WTC11 (cell line): ENCODE measurements at regions not wholly inside any gene's neighbourhood (a gene's known extent, or its start where the extent isn't known, plus 50 kb on each side); places are given as distances from the start of the nearest gene placed in this dataset.

Experiments used
- ATAC-seq: fragments of 200-7000 bp; cut with Tn5 transposase; 2 replicates; pipeline ENCODE4 v1.10.0; 2021; ENCODE audit warnings: mild to moderate bottlenecking, moderate library complexity
- CTCF ChIA-PET: fragments of 300-600 bp; sonication (Branson Sonifier 250); formaldehyde crosslinking; loops from one replicate; lab custom pipeline; 2021; ENCODE audit warnings: antibody characterized with exemption; lab: Charles Lee
- POLR2A ChIA-PET: fragments of 350-600 bp; sonication (Branson Sonifier 250); formaldehyde crosslinking; loops from one replicate; lab custom pipeline; 2021; ENCODE audit warnings: antibody characterized with exemption; lab: Charles Lee
- DNase-seq: peaks from one replicate; pipeline ENCODE4 v3.0.0; 2021; ENCODE audit warnings: low spot score
- H3K27ac Mint-ChIP-seq: 2 replicates; pipeline ENCODE4 v1.8.0; 2021; ENCODE audit warnings: mixed read lengths
- H3K27me3 Mint-ChIP-seq: 2 replicates; pipeline ENCODE4 v1.8.0; 2021; ENCODE audit warnings: low read depth, mild to moderate bottlenecking, moderate library complexity, mixed read lengths
- H3K36me3 Mint-ChIP-seq: 2 replicates; pipeline ENCODE4 v1.8.0; 2021; ENCODE audit warnings: mixed read lengths
- H3K4me1 Mint-ChIP-seq: 2 replicates; pipeline ENCODE4 v1.8.0; 2022; ENCODE audit warnings: mixed read lengths
- H3K4me3 Mint-ChIP-seq: 2 replicates; pipeline ENCODE4 v1.8.0; 2021; ENCODE audit warnings: mild to moderate bottlenecking, moderate library complexity, mixed read lengths
- H3K9me3 Mint-ChIP-seq: 2 replicates; pipeline ENCODE4 v1.8.0; 2021; ENCODE audit warnings: mixed read lengths
- ATF1 ChIP-seq: sonication (generic); formaldehyde crosslinking; IDR thresholded peaks from 2 replicates; pipeline ENCODE4 v1.8.1; 2023; ENCODE audit warnings: mild to moderate bottlenecking, moderate library complexity, missing genetic modification reagents
- CREB1 ChIP-seq: sonication (generic); formaldehyde crosslinking; IDR thresholded peaks from 2 replicates; pipeline ENCODE4 v1.8.0; 2023; ENCODE audit warnings: mild to moderate bottlenecking, missing genetic modification reagents
- ELF4 ChIP-seq: sonication (generic); formaldehyde crosslinking; IDR thresholded peaks from 2 replicates; pipeline ENCODE4 v1.8.1; 2022; ENCODE audit warnings: low read depth, mild to moderate bottlenecking, moderate library complexity, missing genetic modification reagents
- FOXP1 ChIP-seq: sonication (generic); formaldehyde crosslinking; IDR thresholded peaks from 2 replicates; pipeline ENCODE4 v1.8.0; 2022; ENCODE audit warnings: missing genetic modification reagents, mild to moderate bottlenecking, moderate library complexity, borderline replicate concordance
- HMGA2 ChIP-seq: fragments of 250-450 bp; sonication (Bioruptor Pico); IDR thresholded peaks from 2 replicates; pipeline ENCODE4 v1.4.0; 2021; ENCODE audit warnings: mild to moderate bottlenecking, moderate library complexity
- KAT7 ChIP-seq: sonication (generic); formaldehyde crosslinking; IDR thresholded peaks from 2 replicates; pipeline ENCODE4 v1.8.1; 2023; ENCODE audit warnings: missing genetic modification reagents, mild to moderate bottlenecking, borderline replicate concordance
- NFATC4 ChIP-seq: fragments of 250-450 bp; sonication (Bioruptor Pico); IDR thresholded peaks from 2 replicates; pipeline ENCODE4 v1.9.0; 2021; ENCODE audit warnings: mild to moderate bottlenecking
- SMAD4 ChIP-seq: sonication (generic); formaldehyde crosslinking; IDR thresholded peaks from 2 replicates; pipeline ENCODE4 v1.8.0; 2022; ENCODE audit warnings: mild to moderate bottlenecking, missing genetic modification reagents
- TEAD1 ChIP-seq: sonication (generic); formaldehyde crosslinking; IDR thresholded peaks from 2 replicates; pipeline ENCODE4 v1.8.0; 2022; ENCODE audit warnings: mild to moderate bottlenecking, missing genetic modification reagents
- TP53 ChIP-seq: sonication (generic); formaldehyde crosslinking; IDR thresholded peaks from 2 replicates; pipeline ENCODE4 v1.8.1; 2023; ENCODE audit warnings: mild to moderate bottlenecking, missing genetic modification reagents
- ZNF138 ChIP-seq: sonication (generic); formaldehyde crosslinking; conservative IDR thresholded peaks from 2 replicates; pipeline ENCODE4 v1.8.1; 2022; ENCODE audit warnings: mild to moderate bottlenecking, moderate library complexity, missing genetic modification reagents
- ZNF263 ChIP-seq: sonication (generic); formaldehyde crosslinking; IDR thresholded peaks from 2 replicates; pipeline ENCODE4 v1.8.1; 2022; ENCODE audit warnings: low read depth, mild to moderate bottlenecking, moderate library complexity, missing genetic modification reagents
- ZNF317 ChIP-seq: sonication (generic); formaldehyde crosslinking; IDR thresholded peaks from 2 replicates; pipeline ENCODE4 v1.8.1; 2023; ENCODE audit warnings: low read depth, mild to moderate bottlenecking, moderate library complexity, missing genetic modification reagents, borderline replicate concordance
- ZNF396 ChIP-seq: fragments of 250-450 bp; sonication (Bioruptor Pico); IDR thresholded peaks from 2 replicates; pipeline ENCODE4 v1.8.0; 2021; ENCODE audit warnings: mild to moderate bottlenecking, moderate library complexity, borderline replicate concordance
- TF ChIP-seq, protein P1 (sequence below): sonication (generic); formaldehyde crosslinking; IDR thresholded peaks from 2 replicates; pipeline ENCODE4 v1.8.1; 2023; ENCODE audit warnings: mild to moderate bottlenecking, missing genetic modification reagents, moderate library complexity
- TF ChIP-seq, protein P2 (sequence below): sonication (generic); formaldehyde crosslinking; IDR thresholded peaks from 2 replicates; pipeline ENCODE4 v1.8.1; 2023; ENCODE audit warnings: mild to moderate bottlenecking, moderate library complexity, missing genetic modification reagents
- TF ChIP-seq, protein P3 (sequence below): sonication (generic); formaldehyde crosslinking; conservative IDR thresholded peaks from 2 replicates; pipeline ENCODE4 v1.8.1; 2023; ENCODE audit warnings: mild to moderate bottlenecking, low read depth, missing genetic modification reagents, moderate library complexity
- TF ChIP-seq, protein P4 (sequence below): sonication (generic); formaldehyde crosslinking; IDR thresholded peaks from 2 replicates; pipeline ENCODE4 v1.8.1; 2022; ENCODE audit warnings: missing genetic modification reagents, borderline replicate concordance
- TF ChIP-seq, protein P5 (sequence below): fragments of 250-450 bp; sonication (Bioruptor Pico); IDR thresholded peaks from 2 replicates; pipeline ENCODE4 v2.1.2; 2022; ENCODE audit warnings: mild to moderate bottlenecking, moderate library complexity
- TF ChIP-seq, protein P6 (sequence below): sonication (generic); formaldehyde crosslinking; IDR thresholded peaks from 2 replicates; pipeline ENCODE4 v1.8.0; 2022; ENCODE audit warnings: mild to moderate bottlenecking, missing genetic modification reagents
- TF ChIP-seq, protein P7 (sequence below): fragments of 200-600 bp; IDR thresholded peaks from 2 replicates; pipeline ENCODE4 v1.8.0; 2022; ENCODE audit warnings: antibody characterized with exemption

DNA sequence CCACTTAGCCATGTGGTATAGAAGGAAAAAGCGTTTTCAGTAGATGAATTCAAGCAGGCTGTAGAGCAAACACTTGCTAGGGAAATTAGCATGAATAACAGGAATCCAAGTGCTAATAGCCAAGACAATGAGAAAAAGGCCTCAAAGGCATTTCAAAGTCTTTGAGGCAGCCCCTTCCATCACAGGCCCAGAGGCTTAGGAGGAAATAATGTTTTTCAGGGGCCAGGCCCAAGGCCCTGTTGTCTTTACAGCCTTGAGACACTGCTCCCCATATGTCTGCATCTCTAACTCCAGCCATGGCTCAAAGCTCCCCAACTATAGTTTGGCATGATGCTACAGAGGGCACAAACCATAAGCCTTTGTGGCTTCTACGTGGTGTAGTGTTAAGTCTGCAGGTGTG, 563.5 kb downstream of the TAF11L14 start:
- peaks cover 6% of the 10 kb centered on the region for H3K4me1 Mint-ChIP-seq
- ChIA-PET POLR2A (no interaction called here), CTCF (no interaction called here)

DNA sequence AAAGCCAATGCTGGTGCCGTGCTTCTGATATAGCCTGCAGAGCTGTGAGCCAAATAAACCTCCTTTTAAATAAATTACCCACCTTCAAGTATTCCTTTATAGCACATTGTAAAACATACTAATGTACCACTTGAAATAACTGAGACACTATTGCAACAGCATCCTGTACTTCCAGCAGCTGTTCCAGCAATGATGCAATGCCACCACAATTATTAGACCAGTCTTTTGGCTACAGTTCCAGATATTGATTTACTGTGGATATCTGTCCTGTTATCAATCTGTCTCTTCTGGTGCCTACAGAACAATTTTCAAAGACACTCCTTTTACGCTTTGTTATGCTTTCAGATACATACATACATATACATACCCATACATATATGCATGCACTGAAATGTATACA, 567.9 kb downstream of the TAF11L14 start:
- peaks cover 6% of the 10 kb centered on the region for H3K4me1 Mint-ChIP-seq
- no peak for TF ChIP-seq SMAD4 (CRISPR knock-in tag)
- TF ChIP-seq ELF4 (CRISPR knock-in tag): no peak
- no peak for TF ChIP-seq KAT7 (CRISPR knock-in tag)
- TF ChIP-seq NFATC4: no peak
- TF ChIP-seq, protein P1, sequence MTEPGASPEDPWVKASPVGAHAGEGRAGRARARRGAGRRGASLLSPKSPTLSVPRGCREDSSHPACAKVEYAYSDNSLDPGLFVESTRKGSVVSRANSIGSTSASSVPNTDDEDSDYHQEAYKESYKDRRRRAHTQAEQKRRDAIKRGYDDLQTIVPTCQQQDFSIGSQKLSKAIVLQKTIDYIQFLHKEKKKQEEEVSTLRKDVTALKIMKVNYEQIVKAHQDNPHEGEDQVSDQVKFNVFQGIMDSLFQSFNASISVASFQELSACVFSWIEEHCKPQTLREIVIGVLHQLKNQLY (CRISPR knock-in tag): no peak
- TF ChIP-seq ATF1 (CRISPR knock-in tag): no peak
- no peak for TF ChIP-seq ZNF317 (CRISPR knock-in tag)
- TF ChIP-seq, protein P2, sequence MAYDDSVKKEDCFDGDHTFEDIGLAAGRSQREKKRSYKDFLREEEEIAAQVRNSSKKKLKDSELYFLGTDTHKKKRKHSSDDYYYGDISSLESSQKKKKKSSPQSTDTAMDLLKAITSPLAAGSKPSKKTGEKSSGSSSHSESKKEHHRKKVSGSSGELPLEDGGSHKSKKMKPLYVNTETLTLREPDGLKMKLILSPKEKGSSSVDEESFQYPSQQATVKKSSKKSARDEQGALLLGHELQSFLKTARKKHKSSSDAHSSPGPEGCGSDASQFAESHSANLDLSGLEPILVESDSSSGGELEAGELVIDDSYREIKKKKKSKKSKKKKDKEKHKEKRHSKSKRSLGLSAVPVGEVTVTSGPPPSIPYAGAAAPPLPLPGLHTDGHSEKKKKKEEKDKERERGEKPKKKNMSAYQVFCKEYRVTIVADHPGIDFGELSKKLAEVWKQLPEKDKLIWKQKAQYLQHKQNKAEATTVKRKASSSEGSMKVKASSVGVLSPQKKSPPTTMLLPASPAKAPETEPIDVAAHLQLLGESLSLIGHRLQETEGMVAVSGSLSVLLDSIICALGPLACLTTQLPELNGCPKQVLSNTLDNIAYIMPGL (CRISPR knock-in tag): no peak
- no peak for TF ChIP-seq ZNF138 (CRISPR knock-in tag)
- no peak for TF ChIP-seq CREB1
- TF ChIP-seq TP53 (CRISPR knock-in tag): no peak
- TF ChIP-seq, protein P3, sequence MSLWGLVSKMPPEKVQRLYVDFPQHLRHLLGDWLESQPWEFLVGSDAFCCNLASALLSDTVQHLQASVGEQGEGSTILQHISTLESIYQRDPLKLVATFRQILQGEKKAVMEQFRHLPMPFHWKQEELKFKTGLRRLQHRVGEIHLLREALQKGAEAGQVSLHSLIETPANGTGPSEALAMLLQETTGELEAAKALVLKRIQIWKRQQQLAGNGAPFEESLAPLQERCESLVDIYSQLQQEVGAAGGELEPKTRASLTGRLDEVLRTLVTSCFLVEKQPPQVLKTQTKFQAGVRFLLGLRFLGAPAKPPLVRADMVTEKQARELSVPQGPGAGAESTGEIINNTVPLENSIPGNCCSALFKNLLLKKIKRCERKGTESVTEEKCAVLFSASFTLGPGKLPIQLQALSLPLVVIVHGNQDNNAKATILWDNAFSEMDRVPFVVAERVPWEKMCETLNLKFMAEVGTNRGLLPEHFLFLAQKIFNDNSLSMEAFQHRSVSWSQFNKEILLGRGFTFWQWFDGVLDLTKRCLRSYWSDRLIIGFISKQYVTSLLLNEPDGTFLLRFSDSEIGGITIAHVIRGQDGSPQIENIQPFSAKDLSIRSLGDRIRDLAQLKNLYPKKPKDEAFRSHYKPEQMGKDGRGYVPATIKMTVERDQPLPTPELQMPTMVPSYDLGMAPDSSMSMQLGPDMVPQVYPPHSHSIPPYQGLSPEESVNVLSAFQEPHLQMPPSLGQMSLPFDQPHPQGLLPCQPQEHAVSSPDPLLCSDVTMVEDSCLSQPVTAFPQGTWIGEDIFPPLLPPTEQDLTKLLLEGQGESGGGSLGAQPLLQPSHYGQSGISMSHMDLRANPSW (CRISPR knock-in tag): no peak
- no peak for TF ChIP-seq ZNF263
- no peak for TF ChIP-seq TEAD1 (CRISPR knock-in tag)
- TF ChIP-seq, protein P4, sequence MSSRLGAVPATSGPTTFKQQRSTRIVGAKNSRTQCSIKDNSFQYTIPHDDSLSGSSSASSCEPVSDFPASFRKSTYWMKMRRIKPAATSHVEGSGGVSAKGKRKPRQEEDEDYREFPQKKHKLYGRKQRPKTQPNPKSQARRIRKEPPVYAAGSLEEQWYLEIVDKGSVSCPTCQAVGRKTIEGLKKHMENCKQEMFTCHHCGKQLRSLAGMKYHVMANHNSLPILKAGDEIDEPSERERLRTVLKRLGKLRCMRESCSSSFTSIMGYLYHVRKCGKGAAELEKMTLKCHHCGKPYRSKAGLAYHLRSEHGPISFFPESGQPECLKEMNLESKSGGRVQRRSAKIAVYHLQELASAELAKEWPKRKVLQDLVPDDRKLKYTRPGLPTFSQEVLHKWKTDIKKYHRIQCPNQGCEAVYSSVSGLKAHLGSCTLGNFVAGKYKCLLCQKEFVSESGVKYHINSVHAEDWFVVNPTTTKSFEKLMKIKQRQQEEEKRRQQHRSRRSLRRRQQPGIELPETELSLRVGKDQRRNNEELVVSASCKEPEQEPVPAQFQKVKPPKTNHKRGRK (CRISPR knock-in tag): no peak
- TF ChIP-seq, protein P5, sequence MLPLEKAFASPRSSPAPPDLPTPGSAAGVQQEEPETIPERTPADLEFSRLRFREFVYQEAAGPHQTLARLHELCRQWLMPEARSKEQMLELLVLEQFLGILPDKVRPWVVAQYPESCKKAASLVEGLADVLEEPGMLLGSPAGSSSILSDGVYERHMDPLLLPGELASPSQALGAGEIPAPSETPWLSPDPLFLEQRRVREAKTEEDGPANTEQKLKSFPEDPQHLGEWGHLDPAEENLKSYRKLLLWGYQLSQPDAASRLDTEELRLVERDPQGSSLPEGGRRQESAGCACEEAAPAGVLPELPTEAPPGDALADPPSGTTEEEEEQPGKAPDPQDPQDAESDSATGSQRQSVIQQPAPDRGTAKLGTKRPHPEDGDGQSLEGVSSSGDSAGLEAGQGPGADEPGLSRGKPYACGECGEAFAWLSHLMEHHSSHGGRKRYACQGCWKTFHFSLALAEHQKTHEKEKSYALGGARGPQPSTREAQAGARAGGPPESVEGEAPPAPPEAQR: no peak
- TF ChIP-seq ZNF396 (CRISPR knock-in tag): no peak
- TF ChIP-seq, protein P6, sequence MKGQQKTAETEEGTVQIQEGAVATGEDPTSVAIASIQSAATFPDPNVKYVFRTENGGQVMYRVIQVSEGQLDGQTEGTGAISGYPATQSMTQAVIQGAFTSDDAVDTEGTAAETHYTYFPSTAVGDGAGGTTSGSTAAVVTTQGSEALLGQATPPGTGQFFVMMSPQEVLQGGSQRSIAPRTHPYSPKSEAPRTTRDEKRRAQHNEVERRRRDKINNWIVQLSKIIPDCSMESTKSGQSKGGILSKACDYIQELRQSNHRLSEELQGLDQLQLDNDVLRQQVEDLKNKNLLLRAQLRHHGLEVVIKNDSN: no peak
- POLR2A ChIA-PET: no interaction called here
- H3K36me3 Mint-ChIP-seq: peaks cover 24% of the 10 kb centered on the region
- H3K9me3 Mint-ChIP-seq: peaks cover 36% of the 10 kb centered on the region
- ATAC-seq (no peak), DNase-seq (no peak)
- no peak overlapping the region for H3K27ac Mint-ChIP-seq
- no peaks in the 10 kb centered on the region; the same call in 1 of the 2 replicates for H3K27me3 Mint-ChIP-seq
- H3K4me3 Mint-ChIP-seq: no peak overlapping the region
- CTCF ChIA-PET: no interaction called here

More for the DNA sequence above, 563.5 kb downstream of the TAF11L14 start:
- no peaks in the 10 kb centered on the region; the same call in 1 of the 2 replicates for H3K27me3 Mint-ChIP-seq
- no peak for DNase-seq
- no peak overlapping the region for H3K4me3 Mint-ChIP-seq
- H3K27ac Mint-ChIP-seq: no peak overlapping the region
- no peak for ATAC-seq
- no peak for TF ChIP-seq FOXP1
- TF ChIP-seq, protein P7, sequence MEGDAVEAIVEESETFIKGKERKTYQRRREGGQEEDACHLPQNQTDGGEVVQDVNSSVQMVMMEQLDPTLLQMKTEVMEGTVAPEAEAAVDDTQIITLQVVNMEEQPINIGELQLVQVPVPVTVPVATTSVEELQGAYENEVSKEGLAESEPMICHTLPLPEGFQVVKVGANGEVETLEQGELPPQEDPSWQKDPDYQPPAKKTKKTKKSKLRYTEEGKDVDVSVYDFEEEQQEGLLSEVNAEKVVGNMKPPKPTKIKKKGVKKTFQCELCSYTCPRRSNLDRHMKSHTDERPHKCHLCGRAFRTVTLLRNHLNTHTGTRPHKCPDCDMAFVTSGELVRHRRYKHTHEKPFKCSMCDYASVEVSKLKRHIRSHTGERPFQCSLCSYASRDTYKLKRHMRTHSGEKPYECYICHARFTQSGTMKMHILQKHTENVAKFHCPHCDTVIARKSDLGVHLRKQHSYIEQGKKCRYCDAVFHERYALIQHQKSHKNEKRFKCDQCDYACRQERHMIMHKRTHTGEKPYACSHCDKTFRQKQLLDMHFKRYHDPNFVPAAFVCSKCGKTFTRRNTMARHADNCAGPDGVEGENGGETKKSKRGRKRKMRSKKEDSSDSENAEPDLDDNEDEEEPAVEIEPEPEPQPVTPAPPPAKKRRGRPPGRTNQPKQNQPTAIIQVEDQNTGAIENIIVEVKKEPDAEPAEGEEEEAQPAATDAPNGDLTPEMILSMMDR: no peak
- TF ChIP-seq HMGA2 (CRISPR knock-in tag): no peak
- peaks cover 36% of the 10 kb centered on the region for H3K36me3 Mint-ChIP-seq
- peaks cover 49% of the 10 kb centered on the region for H3K9me3 Mint-ChIP-seq
